ENCODE measurements at regions not wholly inside any gene's neighbourhood (a gene's known extent, or its start where the extent isn't known, plus 50 kb on each side); places are given as distances from the start of the nearest gene placed in this dataset.

DNA sequence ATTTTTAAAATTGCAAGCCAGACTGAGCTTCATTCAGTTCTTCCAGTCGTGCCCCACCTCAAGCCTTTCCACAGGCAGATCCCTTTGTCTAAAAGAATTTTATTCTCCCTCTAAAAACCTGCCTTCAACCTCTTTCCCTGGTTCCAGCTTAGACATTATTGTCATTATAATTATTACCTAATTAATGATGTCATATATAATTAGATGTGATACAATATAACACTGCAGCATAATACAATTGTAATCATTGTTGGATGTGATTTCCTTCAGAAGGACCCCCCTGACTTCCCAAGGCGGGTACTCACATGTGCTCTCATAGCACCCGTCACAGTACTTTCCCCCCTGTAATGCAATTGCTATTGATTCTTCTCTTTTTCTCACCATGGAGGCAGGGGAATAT lies 88.6 kb downstream of the GPAM start:
- no peak overlapping the region for H3K4me3 ChIP-seq
- no peak for DNase-seq
- H3K27ac ChIP-seq, result no peak overlapping the region
- H3K27me3 ChIP-seq, result no peaks in the 10 kb centered on the region
- no peak for TF ChIP-seq POLR2A (IDR thresholded peaks at IDR 0.05)
- TF ChIP-seq, protein P1, sequence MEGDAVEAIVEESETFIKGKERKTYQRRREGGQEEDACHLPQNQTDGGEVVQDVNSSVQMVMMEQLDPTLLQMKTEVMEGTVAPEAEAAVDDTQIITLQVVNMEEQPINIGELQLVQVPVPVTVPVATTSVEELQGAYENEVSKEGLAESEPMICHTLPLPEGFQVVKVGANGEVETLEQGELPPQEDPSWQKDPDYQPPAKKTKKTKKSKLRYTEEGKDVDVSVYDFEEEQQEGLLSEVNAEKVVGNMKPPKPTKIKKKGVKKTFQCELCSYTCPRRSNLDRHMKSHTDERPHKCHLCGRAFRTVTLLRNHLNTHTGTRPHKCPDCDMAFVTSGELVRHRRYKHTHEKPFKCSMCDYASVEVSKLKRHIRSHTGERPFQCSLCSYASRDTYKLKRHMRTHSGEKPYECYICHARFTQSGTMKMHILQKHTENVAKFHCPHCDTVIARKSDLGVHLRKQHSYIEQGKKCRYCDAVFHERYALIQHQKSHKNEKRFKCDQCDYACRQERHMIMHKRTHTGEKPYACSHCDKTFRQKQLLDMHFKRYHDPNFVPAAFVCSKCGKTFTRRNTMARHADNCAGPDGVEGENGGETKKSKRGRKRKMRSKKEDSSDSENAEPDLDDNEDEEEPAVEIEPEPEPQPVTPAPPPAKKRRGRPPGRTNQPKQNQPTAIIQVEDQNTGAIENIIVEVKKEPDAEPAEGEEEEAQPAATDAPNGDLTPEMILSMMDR (IDR thresholded peaks at IDR 0.05), result no peak
- no peaks in the 10 kb centered on the region for H3K4me1 ChIP-seq
- intact Hi-C loops (cut with DNase I; ENCODE audit: low total_unique reads), result no loop called here
- H3K36me3 ChIP-seq, result no peaks in the 10 kb centered on the region
- no peaks in the 10 kb centered on the region for H3K9me3 ChIP-seq

DNA sequence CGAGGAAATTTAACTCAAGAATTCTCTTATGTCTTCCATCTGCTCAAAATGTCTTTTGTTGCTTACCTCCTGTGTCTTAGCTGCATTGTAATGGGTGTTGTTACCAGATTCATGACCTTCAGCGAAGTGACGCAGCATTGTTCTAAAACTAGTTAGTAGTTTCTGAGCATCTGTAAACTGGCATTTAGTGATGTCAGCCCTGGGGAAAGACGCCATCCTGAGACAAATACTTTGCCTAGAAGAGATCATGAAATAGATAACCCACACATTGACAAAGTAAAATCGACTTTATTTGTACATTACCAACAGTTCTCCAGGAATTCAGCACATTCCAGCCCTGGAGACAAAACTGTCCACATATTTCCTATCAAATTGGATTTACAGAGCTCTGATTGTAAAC lies 87.8 kb downstream of the GPAM start:
- no peaks in the 10 kb centered on the region for H3K27me3 ChIP-seq
- DNase-seq, result no peak
- H3K4me1 ChIP-seq, result no peaks in the 10 kb centered on the region
- H3K4me3 ChIP-seq, result no peak overlapping the region
- no peak overlapping the region for H3K27ac ChIP-seq
- H3K36me3 ChIP-seq, result no peaks in the 10 kb centered on the region
- no peaks in the 10 kb centered on the region for H3K9me3 ChIP-seq
- TF ChIP-seq, protein P1 (IDR thresholded peaks at IDR 0.05), result no peak
- no peak for TF ChIP-seq POLR2A (IDR thresholded peaks at IDR 0.05)
- intact Hi-C loops (cut with DNase I; ENCODE audit: low total_unique reads), result no loop called here

DNA sequence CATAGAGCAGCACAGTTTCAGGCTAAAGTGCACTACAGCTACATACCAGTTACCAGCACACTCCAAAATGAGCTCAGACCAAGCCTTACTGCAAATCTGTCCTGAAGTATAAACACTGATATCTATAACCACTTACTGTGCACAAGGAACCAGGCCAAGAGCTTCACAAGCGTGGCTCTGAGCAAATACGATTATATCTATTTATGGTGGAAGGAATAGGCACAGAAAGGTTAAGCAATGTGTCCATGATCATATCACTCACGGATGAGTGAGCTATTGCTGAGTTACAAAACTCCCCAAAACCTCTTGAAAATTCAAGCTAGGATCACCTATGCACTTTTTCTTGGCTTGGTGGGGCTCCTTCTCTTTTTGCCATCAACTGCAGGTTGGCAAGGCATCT lies 84.9 kb downstream of the GPAM start:
- Histone ChIP-seq H3K9me3 (no peaks in the 10 kb centered on the region), H3K4me3 (no peak overlapping the region), H3K27me3 (no peaks in the 10 kb centered on the region), H3K4me1 (no peaks in the 10 kb centered on the region), H3K27ac (no peak overlapping the region), H3K36me3 (no peaks in the 10 kb centered on the region)
- intact Hi-C loops (cut with DNase I; ENCODE audit: low total_unique reads), result no loop called here
- TF ChIP-seq, protein P1 (IDR thresholded peaks at IDR 0.05), result no peak
- TF ChIP-seq POLR2A (IDR thresholded peaks at IDR 0.05), result no peak
- no peak for DNase-seq
